ENCODE measurements at regions not wholly inside any gene's neighbourhood (a gene's known extent, or its start where the extent isn't known, plus 50 kb on each side); places are given as distances from the start of the nearest gene placed in this dataset.

DNA sequence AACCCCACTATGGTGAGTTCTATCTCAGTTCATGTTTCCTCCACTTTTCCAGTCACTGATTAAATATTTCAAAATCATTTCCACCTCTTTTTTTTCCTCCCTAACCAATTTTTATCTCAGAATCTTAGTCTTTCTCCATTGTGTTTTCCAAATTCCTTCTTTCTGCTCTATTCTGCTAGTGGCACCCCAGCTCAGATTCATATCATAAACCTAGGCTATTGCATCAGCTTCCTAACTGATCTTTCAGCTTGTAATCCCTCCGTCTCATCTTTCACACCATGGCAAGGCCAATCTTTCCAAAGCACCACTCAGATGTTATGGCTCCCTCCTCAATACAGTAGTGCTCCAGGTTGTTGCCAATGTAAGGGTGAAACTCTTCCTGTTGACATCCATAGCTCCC is 631.9 kb downstream of the PLPP3 start:
- no peak for DNase-seq

DNA sequence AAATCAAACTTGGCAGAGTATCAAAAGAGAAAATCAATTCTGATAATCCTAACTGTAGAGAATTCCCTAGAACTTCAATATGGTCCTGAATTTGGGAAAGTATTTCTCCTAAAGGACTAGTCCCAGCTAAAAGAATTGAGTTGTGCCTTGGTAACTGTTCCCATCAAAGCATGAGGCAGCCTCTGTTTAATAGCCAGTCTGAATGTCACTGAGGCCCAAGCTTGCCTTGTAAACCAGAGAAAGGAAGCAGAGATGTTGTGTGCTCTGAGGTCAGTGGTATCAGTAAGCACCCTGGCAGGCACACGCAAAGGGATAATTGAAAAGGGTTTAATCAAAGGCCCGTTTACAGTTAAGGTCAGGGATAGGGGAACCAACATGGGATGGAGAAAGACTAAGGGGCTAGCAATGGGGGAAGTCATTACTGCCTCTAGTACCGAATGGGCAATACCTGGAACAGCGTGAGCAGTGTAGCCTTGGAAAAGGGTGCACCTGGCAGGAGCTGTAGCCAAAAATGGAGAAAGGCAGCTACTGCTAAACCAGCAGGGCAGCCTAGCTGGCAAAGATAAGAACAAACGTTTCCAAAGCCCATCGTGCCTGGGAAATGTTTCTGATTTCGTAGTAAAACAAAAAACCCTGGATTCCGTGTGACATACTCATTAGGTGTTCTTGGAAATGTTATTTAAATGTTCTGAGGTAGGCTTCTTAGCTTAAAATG is 635.5 kb downstream of the PLPP3 start:
- no peak for DNase-seq

DNA sequence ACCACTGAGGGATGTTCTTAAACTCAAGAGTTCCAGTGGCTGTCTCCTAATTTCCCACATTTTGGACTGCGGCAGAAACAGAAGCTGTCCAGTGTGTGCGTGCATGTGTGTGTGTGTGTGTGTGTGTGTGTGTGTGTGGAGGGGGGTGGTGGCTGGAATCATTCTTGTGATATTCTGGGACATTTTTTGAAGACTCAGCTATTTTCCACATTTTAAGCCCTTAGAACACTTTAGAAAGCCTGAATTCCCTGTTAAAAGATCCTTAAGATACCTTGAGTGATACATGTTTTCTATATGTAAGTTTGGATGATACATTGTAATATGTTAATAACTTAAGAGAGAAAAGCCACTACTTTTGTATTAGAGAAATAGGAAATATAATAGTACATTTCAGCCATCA is 636.4 kb downstream of the PLPP3 start:
- no peak for DNase-seq

DNA sequence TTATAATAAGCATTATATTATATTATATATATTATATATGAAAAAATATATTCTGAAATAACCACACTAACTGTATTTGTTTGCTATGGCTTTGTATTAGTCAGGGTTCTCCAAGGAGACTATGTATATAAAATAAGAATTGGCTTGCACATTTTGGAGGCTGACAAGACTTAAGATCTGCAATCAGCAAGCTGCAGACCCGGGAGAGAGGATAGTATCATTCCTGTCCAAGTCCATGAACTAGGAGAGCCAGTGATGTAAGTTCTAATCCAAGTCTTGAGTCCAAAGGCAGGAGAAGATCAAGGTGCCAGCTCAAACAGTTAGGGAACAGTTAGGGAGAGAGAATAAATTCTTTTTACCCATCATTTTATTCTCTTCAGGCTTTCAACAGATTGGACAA is 639.5 kb downstream of the PLPP3 start:
- no peak for DNase-seq

DNA sequence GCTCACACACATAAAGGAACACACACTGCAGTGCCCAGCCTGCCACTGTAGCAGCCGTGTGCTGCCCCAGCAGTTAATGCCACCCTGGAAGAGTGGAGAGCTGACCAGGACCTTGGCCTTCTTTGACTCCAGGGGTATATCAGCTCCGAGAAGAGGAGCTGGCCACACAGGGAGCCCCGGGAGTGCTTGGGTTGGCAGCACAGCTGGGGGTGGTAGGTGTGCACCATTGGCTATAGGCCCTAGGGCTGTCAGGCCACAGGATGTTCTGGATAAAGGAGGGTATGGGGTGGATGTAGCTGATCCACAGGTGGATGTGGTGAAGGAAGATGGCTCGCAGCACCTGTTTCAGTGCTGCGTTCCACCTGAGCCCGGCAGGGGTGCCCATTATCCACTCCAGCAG is 640.5 kb downstream of the PLPP3 start:
- DNase-seq = no peak

DNA sequence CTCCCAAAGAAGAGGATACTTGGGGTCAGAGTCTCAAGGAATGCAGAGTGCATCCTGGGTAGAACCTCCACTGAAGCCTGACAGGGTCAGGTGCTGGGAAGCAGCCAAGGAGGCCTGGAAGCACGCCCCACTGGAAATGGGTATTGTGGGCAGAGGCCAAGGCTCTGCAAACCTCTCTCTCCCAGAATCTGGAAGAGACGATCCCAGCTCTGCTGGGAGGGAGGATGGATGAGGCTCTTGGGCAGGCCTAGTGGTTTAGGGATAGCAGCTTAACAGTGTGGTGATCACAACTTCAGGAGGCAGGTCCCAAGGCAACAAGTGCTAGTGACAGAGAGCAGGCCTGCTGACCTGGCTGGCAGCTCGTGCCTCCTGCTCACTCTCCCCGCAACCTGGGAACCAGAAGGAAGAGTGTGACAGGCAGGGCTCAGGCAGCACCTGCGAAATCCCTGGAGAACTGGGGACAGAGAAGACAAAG is 641.0 kb downstream of the PLPP3 start:
- no peak for DNase-seq

DNA sequence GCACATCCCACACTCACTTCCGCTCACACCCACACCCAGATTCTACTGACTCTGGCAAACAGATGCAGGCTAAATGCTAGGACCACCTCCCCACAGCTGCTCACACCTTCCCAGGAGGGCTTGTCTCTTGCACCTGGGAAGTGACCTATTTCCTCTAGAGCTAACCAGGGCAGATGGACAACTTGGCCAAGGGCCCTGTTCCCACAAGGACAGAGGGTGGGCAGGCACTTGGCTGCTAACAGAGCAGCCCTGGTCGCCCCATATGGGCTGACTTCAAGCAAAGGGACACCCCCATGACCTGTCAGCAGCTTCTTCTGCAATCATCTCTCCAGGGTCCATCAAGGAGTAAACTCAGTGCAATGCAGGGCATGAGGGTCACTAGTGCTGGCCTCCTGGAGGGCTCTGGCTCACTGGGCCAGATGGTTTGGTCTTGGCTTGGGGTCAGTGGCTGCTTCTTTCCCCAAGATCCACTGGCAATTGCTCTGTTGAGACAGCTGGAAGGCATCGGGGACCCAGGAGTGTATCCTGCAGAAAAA is 641.5 kb downstream of the PLPP3 start:
- DNase-seq = no peak

DNA sequence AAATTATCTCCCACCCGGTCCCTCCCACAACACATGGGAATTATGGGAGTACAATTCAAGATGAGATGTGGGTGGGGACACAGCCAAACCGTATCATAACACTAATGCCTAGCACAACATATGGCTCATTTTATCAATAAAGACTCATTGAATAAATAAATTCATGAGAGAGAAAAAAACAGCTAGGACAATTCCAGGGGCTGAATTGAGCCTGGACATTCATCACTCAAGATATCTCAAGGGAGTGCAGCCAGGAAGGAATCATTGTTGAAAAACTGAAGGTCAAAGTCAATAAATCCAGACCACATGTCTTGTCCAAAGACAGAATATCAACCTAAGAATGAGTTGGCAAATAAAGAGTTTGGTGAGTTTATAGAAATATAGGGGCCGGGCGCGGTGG is 644.1 kb downstream of the PLPP3 start:
- DNase-seq = no peak

DNA sequence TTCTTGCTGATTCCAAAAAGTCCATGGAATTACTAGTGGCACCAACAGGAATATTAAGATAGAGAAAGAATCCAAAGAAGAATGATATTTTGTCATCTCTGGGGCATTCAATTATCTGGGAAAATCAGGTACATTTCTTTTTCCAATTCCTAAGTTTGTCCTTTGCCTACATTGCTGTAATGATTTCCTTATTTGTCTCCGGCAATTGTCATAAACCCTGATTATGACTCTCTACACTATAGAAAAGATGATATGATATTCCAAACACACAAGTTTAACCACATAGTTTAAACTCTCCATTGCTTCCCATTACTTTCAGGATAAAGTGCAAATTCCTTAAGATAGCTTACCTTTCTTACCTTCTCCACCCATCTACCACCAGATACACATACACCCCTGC is 647.0 kb downstream of the PLPP3 start:
- no peak for DNase-seq

DNA sequence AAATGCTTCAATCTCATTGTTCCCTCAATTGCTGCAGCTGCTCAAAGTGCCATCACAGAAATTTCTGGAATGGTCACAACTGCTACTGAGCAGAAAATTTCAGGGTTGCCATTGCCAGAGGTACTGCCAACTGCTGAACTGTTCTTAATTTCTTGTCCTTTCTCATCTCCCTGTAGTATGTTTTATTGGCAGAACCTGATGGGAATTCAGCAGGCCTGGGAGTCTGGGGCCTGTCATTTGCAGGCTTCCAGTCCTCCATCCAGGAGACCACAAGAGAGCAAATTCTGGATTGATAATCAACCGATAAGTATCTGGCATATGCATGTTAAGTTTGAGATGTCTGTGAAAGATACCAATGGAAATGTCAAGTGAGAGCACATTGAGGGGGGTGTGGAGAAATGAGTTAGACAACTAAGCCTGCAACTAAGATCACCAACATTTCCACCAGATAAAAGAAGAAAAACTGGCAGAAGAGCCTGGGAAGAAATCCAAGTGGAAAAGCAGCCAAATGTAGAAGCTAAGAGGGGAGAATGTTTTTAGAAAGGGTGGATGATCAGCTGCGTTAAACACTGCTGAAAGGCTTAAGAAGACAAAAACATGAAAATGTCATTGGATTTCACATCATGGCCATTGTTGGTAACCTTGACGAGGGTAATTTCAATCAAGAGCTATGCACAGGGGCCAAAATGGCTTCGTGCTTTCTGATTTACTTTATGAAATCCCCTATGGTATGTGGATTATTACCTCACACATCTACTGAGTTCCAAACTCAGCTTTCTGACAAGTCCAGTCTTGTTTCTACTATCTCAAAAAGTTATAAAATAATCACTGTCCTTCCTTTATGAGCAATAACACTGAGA is 648.1 kb downstream of the PLPP3 start:
- DNase-seq = no peak

DNA sequence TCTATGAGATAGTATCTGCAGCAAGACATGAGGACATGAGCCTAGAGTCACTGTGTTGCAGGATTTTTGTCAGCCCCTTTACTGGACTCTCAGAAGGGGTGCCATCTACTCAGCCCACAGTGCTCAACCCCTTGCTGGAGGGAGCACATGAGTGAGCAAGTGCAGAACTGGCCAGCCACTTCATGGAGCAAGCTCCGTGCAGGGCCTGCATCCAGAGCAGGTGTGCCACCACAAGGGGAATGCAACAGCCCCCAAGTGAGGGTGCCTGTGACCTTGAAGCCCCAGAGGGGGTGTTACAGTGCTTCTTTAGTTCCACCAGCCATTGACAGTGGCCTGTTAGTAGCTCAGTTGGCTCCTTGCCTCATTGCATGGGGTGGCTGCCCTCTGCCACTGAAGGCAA is 649.7 kb downstream of the PLPP3 start:
- no peak for DNase-seq

DNA sequence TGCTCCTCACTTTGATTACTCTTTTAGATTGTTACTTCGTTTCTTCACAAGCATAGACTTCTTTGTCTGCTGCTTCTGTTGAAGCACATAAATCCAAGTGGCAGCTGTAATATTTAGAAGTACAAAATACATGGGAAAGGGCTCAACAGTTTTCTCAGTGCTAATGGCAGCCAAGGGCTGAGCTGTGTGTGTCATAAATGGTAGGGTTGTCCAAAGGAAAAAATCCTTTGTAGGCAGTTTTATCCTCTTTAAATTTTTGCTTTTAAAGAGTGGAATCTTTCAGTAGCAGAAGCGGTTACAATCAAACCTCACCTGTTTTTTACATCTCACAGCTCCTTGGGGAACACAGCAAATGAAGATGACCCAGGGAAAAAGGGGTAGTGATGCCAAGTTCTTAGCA is 650.8 kb downstream of the PLPP3 start:
- DNase-seq = no peak

DNA sequence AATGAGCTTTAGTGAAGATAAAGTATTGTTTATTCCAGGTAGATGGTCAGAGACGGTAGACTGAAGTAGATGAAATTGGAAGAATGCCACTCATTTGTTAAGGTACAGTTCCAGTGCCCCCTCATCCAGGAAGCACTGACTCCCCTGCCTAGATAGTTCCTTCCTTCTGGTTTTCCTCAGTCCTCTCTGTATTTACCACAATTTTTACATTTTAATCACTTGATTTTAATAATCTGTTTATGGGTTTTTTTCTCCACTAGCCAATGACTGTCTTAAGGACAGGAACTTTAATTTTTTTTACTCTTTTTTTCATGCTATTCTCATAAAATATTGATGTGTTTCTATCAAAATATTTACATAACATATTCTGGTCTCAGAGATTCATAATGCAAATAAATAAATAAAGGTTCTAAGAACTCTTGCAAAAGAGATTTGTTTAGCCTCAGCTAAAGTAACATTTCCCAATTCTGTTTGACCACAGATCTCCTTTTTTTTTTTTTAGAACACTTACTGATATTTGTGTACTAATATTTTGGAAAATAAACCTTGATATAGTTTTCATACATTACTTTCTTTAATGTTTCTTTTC is 651.6 kb downstream of the PLPP3 start:
- no peak for DNase-seq

DNA sequence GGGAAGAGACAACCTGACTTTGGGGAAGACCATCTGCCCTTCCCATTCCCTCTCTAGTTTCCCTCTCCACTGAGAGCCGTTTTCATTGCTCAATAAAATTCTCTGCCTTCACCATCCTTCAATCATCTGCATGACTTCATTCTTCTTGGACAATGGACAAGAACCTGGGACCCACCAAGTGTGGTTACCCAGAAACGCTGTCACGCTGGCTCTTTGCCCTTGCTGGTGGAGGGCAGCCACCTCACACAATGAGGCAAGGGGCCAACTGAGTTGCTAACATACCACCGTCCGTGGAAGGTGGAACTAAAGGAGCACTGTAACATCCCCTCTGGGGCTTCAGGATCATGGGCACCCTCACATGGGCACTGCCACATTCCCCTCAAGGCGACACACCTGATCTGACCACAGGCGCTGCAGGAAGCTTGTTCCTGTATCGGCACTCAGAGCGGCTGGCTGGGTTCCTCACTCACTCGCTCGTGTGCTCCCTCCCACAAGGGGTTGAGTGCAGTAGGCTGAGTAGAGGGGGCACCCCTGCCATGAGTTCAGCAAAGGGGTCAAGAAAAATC is 652.4 kb downstream of the PLPP3 start:
- DNase-seq = no peak

DNA sequence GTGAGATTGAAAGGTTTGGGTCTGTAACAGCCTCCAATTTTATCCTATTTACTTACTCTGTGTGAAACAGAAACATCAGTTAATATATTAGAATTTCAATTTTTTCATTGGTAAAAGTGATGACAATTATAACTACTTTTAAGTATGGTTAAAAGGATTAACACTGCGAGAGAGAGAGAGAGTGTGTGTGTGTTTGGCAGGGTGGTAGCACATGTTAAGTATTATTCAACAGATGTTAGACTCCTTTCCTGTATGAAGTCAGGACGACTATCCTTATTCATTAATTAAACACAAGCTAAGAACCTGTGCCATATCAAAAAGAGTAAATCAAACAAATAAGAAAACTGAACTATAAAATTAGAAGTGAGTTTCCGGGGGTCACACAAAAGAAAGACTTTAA is 662.5 kb downstream of the PLPP3 start:
- DNase-seq = no peak

DNA sequence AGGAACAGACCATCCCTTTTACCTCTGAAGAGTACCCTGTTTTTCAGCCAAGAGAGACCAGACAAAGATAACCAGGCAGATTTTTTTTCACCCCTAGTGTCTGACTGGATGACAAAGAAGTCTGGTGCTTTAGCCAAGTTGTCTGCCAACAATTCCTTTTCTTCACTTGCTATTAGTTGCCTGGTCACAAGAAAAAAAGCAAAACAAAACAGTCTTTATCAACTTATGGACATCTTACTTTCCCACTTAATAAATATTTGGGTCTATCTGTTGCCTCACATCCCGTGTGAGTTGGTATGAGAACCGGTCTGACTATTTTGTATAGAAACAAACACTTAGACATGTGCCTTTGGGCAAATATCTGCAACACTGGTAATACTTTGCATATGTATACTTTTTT is 662.9 kb downstream of the PLPP3 start:
- DNase-seq = no peak

DNA sequence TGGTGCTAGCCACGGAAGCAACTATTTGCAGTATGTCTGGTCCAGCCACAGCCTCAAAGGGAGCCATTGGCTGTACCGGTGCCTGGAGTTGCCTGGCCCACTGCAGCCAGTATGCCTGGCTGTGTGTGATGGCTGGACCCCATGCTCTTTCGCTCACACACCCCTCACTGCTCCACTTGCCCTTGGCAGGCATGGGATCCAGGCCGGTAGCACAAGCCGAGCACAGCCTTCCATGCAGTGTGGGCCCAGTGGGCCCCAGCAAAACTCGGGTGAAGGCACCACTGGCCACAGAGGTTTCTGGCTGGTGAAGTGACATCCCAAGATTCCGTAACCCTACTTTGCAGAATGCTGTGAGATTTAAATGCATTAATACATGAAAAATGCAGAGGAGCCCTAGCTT is 665.8 kb downstream of the PLPP3 start:
- no peak for DNase-seq

DNA sequence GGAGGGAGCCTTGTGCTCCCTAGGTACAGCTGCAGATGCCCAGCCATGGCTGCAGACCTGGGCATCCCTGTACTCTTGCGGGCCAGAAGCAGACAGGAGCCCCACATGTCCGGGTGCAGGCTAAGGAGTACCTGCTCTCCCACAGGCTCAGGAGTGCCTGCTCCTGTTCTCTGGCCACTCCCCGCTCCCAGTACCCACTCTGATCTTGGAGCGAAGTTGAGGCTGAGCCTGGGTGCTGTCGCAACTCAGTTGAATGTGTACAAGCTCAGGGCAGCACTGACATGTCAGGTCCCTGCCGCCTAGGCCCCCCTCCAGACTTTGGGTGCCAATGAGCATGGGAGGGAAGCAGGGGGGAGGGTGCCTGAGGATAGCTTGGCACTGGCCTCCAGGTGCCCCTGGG is 666.9 kb downstream of the PLPP3 start:
- DNase-seq = no peak

DNA sequence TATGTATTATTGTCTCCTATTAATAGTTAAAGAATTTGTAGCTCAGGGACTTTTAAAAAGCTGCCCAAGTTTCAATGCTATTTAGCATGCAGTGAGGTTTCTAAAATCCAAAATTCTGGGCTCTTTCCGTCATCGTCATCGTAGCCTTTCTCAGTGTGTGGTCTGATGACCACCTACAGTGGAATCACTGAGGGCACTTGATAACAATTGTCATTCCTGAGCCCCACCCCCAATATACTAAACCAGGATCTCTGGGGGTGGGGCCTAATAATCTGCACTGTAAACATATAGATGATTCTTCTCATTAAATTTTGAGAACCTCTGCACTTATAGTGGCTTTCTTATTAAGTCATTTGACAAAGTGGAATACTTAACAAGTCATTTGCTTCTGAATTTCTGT is 674.8 kb downstream of the PLPP3 start:
- DNase-seq = no peak

DNA sequence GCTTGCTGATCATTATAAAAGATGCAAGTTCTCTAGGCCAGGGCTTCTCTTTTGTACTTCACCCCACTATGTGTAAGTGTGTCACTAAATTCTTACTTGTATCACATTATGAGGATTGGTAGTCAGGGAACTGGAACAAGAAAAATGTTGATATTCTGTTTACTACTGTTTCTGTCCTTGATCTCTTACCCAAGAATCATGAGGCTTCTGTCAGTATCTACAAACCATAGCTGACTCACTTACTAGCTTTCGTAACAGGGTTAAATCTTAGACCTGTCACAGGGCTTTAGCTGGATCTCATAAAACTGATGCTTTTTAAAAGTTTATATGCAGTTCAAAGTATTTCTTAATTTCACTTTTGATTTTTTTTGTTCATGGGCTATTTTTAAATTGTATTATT is 681.2 kb downstream of the PLPP3 start:
- DNase-seq = no peak

DNA sequence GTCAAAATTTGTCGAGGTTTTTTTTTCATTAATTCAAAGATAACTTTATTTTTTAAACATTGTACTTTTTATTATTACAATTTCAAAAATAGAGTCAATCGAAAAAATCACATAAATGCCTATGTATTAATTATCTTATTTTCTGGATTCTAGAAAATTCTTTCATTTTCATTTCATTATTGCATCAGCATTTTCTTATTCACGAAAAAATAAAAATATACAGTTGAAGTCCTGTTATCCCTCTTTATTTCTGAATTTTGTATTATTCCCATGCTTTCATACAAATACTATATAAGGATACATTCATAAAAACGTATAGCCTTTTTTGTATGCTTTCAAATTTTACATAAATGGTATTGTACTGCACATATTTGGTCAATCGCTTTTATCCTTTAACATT is 681.0 kb upstream of the USP24 start:
- no peak for DNase-seq

DNA sequence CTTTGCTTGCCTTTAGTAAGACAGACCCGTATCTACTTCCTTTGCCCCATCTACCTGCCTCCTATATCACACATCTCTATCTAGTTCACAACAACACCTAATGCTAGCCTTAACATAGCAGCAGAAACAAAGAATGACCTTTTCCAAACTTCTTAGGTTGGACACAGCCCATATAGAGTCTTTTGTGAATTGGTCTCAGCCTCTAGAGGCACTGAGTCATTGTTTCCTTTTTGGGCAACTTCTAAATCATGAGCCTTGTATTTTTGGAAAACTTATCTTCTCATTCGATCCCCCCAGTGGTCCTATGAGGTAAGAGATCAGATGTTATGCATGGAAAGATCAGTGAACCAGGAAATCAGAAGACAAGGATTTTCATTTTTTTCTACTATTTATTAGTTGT is 679.4 kb upstream of the USP24 start:
- DNase-seq = no peak

DNA sequence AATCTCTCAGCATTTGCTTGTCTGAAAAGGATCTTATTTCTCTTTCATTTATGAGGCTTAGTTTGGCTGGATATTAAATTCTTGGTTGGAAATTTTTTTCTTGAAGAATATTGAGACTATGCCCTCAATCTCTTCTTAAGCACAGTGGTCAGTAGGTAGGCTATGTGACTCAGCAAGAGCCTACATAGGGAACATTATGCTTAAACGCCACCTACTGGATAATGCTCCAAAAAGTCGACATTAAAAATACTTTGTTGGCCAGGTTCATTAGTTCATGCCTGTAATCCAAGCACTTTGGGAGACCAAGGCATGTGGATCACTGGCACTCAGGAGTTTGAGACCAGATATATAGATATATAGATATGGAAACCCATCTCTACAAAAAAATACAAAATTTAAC is 678.0 kb upstream of the USP24 start:
- no peak for DNase-seq

All from retina (tissue), 1 donor.